Body of pancreas (tissue), 4 donors: ENCODE measurements at regions not wholly inside any gene's neighbourhood (a gene's known extent, or its start where the extent isn't known, plus 50 kb on each side); places are given as distances from the start of the nearest gene placed in this dataset.
A peak's percentile ranks its signal among the peaks of the same experiment; 100 is the strongest.

Experiments used
- ATAC-seq: fragments of 150-250 bp; one replicate; pipeline ENCODE4 v1.9.1; 2016
- DNase-seq, 4 donors: peaks; one replicate each; pipeline ENCODE4 v3.0.0-alpha.2; 2019
- H3K27ac ChIP-seq, 4 donors: fragments of 200-600 bp; sonication (generic); 1 replicate in 3 of 4; 2 replicates in 1 of 4; pipeline versions ENCODE4 v1.5.1 to v1.6.1; 2016 to 2019; ENCODE audit warnings: mild to moderate bottlenecking in 1 of 4, mixed read lengths in 1 of 4, moderate library complexity in 1 of 4
- H3K27me3 ChIP-seq, 2 donors: fragments of 200-600 bp; sonication (generic); one replicate each; pipeline ENCODE4 v1.6.0; 2016; ENCODE audit warnings: mild to moderate bottlenecking in 1 of 2
- H3K36me3 ChIP-seq, 2 donors: fragments of 200-600 bp; sonication (generic); replicated peaks in 1 of 2; 2 replicates each; pipeline ENCODE4 v1.5.1; 2016; ENCODE audit warnings: low read depth in 2 of 2; ENCODE audit not compliant: insufficient read depth in 1 of 2
- H3K4me1 ChIP-seq: fragments of 200-600 bp; sonication (generic); one replicate; pipeline ENCODE4 v1.6.0; 2016
- H3K4me3 ChIP-seq, 2 donors: fragments of 200-600 bp; sonication (generic); 1 replicate in 1 of 2; 2 replicates in 1 of 2; pipeline ENCODE4 v1.5.1; 2016 to 2019
- H3K9me3 ChIP-seq, 3 donors: fragments of 200-600 bp; sonication (generic); 1 replicate in 2 of 3; 2 replicates in 1 of 3; pipeline ENCODE4 v1.5.1; 2016
- POLR2A ChIP-seq, 3 donors: fragments of 450-650 bp; IDR thresholded peaks; one replicate each; pipeline ENCODE4 v1.6.1; 2016; ENCODE audit warnings: antibody characterized with exemption in 3 of 3, mild to moderate bottlenecking in 2 of 3
- WGBS, 2 donors: methylation state at CpG; one replicate each; pipeline ENCODE4 v1.1.5; 2017; 5-methylcytosine and 5-hydroxymethylcytosine counted together
- intact Hi-C: fragments of 100-400 bp; cut with DNase I; formaldehyde crosslinking; loops from one replicate; pipeline ENCODE4 v1.15.1; 2023
- TF ChIP-seq, protein P1 (sequence below), 7 experiments: fragments of 450-650 bp in 4 of 7; fragments of 200-600 bp in 3 of 7; sonication (generic) in 3 of 7; IDR thresholded peaks; one replicate each; pipeline ENCODE4 v1.5.1; 2016 to 2019; ENCODE audit warnings: antibody characterized with exemption in 7 of 7

- peaks cover 42% of the 10 kb centered on the region for H3K4me1 ChIP-seq
- H3K9me3 ChIP-seq, result no peaks in the 10 kb centered on the region
- no peaks in the 10 kb centered on the region for H3K36me3 ChIP-seq
- intact Hi-C loops, result no loop called here
- ATAC-seq (no peak), DNase-seq (no peak)
- H3K27ac ChIP-seq, result no peak overlapping the region
- WGBS, 2 donors, result 79 to 95% methylated on average over 6 of the region's 6 CpGs
- no peak overlapping the region for H3K4me3 ChIP-seq
- TF ChIP-seq POLR2A (IDR thresholded peaks at IDR 0.05), result no peak
- TF ChIP-seq, protein P1, sequence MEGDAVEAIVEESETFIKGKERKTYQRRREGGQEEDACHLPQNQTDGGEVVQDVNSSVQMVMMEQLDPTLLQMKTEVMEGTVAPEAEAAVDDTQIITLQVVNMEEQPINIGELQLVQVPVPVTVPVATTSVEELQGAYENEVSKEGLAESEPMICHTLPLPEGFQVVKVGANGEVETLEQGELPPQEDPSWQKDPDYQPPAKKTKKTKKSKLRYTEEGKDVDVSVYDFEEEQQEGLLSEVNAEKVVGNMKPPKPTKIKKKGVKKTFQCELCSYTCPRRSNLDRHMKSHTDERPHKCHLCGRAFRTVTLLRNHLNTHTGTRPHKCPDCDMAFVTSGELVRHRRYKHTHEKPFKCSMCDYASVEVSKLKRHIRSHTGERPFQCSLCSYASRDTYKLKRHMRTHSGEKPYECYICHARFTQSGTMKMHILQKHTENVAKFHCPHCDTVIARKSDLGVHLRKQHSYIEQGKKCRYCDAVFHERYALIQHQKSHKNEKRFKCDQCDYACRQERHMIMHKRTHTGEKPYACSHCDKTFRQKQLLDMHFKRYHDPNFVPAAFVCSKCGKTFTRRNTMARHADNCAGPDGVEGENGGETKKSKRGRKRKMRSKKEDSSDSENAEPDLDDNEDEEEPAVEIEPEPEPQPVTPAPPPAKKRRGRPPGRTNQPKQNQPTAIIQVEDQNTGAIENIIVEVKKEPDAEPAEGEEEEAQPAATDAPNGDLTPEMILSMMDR (IDR thresholded peaks at IDR 0.05), result no peak
- no peaks in the 10 kb centered on the region for H3K27me3 ChIP-seq
Observed at GRCh38 chr10:44024356-44025116, 360.4 kb downstream of the CXCL12 start.

DNA sequence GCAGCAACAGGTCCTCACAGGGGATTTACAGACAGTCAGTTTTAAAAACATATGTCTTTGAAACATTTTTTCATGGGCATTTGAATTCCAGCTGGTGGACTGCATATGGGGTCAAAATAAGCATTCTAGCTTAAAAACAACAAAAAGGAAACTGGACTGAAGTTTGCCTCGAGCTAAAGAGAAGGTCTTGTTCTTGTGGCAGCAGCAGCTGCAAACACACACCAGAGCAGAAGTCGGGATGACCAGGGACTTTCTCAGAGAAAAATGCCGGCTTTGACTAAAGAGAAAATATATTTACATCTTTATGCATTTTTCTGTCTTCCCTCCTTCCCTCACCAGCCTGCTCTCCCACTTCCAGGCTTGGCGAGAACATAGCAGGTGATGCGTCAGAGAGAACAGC, 361.4 kb downstream of the CXCL12 start:
- no peaks in the 10 kb centered on the region for H3K9me3 ChIP-seq
- DNase-seq, result no peak
- no peaks in the 10 kb centered on the region for H3K27me3 ChIP-seq
- TF ChIP-seq POLR2A (IDR thresholded peaks at IDR 0.05), result no peak
- TF ChIP-seq, protein P1 (IDR thresholded peaks at IDR 0.05), result no peak
- WGBS, 2 donors, result 90 to 92% methylated on average over 5 of the region's 5 CpGs
- no peak overlapping the region for H3K4me3 ChIP-seq
- no peak overlapping the region for H3K27ac ChIP-seq
- no peaks in the 10 kb centered on the region for H3K36me3 ChIP-seq
- ATAC-seq, result no peak
- peaks cover 40% of the 10 kb centered on the region for H3K4me1 ChIP-seq
- intact Hi-C loops, result no loop called here

GRCh38 chr10:44022203-44022602, 362.7 kb downstream of the CXCL12 start:
- DNase-seq, result no peak
- Histone ChIP-seq H3K4me3 (no peak overlapping the region), H3K27me3 (no peaks in the 10 kb centered on the region), H3K9me3 (no peaks in the 10 kb centered on the region), H3K27ac (no peak overlapping the region), H3K4me1 (peaks cover 43% of the 10 kb centered on the region), H3K36me3 (no peaks in the 10 kb centered on the region)
- 84 to 88% methylated on average over 1 of the region's 1 CpG for WGBS, 2 donors
- TF ChIP-seq POLR2A (IDR thresholded peaks at IDR 0.05), result no peak
- TF ChIP-seq, protein P1 (IDR thresholded peaks at IDR 0.05), result no peak
- intact Hi-C loops, result no loop called here
- no peak for ATAC-seq

DNA sequence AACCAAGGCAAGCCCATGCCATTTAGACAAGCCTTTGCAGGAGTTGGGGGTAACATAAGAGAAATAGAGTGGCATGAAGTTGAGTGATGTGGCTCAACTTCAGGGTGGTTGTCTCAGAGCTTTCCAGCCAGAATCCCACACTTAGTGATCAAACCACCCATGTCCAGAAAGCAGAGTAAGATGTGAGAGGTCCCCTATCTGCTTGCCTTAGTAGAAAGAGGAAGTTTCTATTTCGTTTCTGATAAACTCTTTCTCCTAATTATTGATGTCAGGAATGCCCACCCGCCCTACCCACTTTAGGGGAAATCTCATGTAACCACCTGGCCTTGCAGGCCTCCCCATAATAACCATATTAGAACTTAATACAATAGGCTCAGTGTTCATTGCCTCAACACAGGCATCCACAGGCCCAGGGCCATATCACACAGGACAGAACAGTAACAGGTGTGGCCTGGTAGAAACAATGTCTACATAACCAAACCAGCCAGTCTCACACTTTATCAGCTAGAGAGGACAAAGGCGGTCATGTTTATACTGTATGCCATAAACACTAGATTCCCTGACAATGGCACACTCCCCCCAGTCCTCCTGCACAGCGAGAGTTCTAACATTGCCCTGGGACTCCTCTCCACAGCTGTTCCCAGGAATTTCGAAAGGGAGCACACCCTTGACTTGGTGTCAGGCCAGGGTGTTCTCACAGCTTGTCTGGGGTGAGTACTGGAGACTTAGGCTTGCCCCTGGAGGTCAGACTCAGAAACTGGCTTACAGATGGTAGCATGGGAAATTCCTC, 364.4 kb downstream of the CXCL12 start:
- intact Hi-C loops, result no loop called here
- ATAC-seq (peak; percentile 93), DNase-seq (peak; percentile 78 to 87 (median 85))
- 16 to 37% methylated on average over 4 to 5 of the region's 5 CpGs for WGBS, 2 donors
- no peaks in the 10 kb centered on the region for H3K27me3 ChIP-seq
- no peaks in the 10 kb centered on the region for H3K36me3 ChIP-seq
- H3K4me1 ChIP-seq, result peaks cover 52% of the 10 kb centered on the region
- H3K27ac ChIP-seq, result peak overlapping the region; percentile 72 to 79 (median 77)
- TF ChIP-seq POLR2A (IDR thresholded peaks at IDR 0.05), result peak in 1 of 3 donors; percentile 39
- TF ChIP-seq, protein P1 (IDR thresholded peaks at IDR 0.05), result peak in 4 of 7 experiments; percentile 14 to 38 (median 32)
- H3K9me3 ChIP-seq, result no peaks in the 10 kb centered on the region
- no peak overlapping the region for H3K4me3 ChIP-seq
